CMK (cell line): ENCODE measurements at regions not wholly inside any gene's neighbourhood (a gene's known extent, or its start where the extent isn't known, plus 50 kb on each side); places are given as distances from the start of the nearest gene placed in this dataset.

Experiments used
- DNase-seq: peaks from one replicate; pipeline ENCODE4 v3.0.0-alpha.2; 2010; ENCODE audit warnings: low read depth

- DNase-seq, result no peak
These were observed 159.1 kb upstream of the RAB4A start for GRCh38 chr1:229111703-229112319.

GRCh38 chr1:229112832-229113548, 157.9 kb upstream of the RAB4A start:
- DNase-seq, result no peak

- DNase-seq, result no peak
These were observed 156.6 kb upstream of the RAB4A start for GRCh38 chr1:229114315-229114714.

- no peak for DNase-seq
These were observed 156.0 kb upstream of the RAB4A start for GRCh38 chr1:229114850-229115365.

- no peak for DNase-seq
These were observed 154.8 kb upstream of the RAB4A start for GRCh38 chr1:229116114-229116513.

- no peak for DNase-seq
These were observed 153.1 kb upstream of the RAB4A start for GRCh38 chr1:229117664-229118300.

- no peak for DNase-seq
These were observed 152.3 kb upstream of the RAB4A start for GRCh38 chr1:229118477-229119061.

GRCh38 chr1:229119161-229119560, 151.8 kb upstream of the RAB4A start:
- no peak for DNase-seq

- no peak for DNase-seq
These were observed 151.0 kb upstream of the RAB4A start for GRCh38 chr1:229119876-229120275.

- DNase-seq, result no peak
These were observed 149.0 kb upstream of the RAB4A start for GRCh38 chr1:229121845-229122436.

- DNase-seq, result no peak
These were observed 148.3 kb upstream of the RAB4A start for GRCh38 chr1:229122606-229123005.

- no peak for DNase-seq
These were observed 146.8 kb upstream of the RAB4A start for GRCh38 chr1:229124116-229124515.

- DNase-seq, result no peak
These were observed 146.3 kb upstream of the RAB4A start for GRCh38 chr1:229124520-229125124.

- no peak for DNase-seq
These were observed 143.6 kb upstream of the RAB4A start for GRCh38 chr1:229127301-229127700.

GRCh38 chr1:229128066-229128608, 142.8 kb upstream of the RAB4A start:
- DNase-seq, result no peak

GRCh38 chr1:229129301-229130027, 141.4 kb upstream of the RAB4A start:
- DNase-seq, result no peak

GRCh38 chr1:229130028-229130668, 140.8 kb upstream of the RAB4A start:
- peak; percentile 56 for DNase-seq

- no peak for DNase-seq
These were observed 139.4 kb upstream of the RAB4A start for GRCh38 chr1:229131243-229132105.

GRCh38 chr1:229132106-229132443, 138.8 kb upstream of the RAB4A start:
- no peak for DNase-seq

GRCh38 chr1:229132706-229133105, 138.2 kb upstream of the RAB4A start:
- DNase-seq, result no peak
